ENCODE measurements at regions not wholly inside any gene's neighbourhood (a gene's known extent, or its start where the extent isn't known, plus 50 kb on each side); places are given as distances from the start of the nearest gene placed in this dataset.

DNA sequence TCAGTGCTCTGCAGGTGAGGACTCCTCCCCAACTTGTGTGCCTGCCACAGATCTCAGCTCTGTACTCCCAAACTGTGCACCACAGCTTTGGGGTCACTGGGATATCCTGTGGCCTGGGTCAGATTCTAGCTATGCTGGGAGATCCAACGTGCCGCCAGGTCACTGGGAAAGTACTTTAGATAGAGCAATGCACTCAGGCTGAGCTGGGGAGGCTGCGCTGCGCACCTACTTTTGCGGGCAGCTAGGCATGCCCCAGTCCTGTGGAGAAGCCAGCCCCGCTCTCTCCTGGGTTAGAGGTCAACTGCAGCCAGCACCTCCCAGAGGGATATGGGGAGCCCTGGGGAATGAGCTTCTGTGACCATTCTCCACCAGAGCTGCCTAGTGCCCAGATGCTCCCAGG, 552.1 kb upstream of the CDH9 start:
- Histone ChIP-seq H3K27ac (ENCODE audit: low read length) (no peak overlapping the region), H3K27me3 (ENCODE audit: low read depth, low read length) (no peaks in the 10 kb centered on the region), H3K4me1 (ENCODE audit: control insufficient read depth in 1 of 2, insufficient read depth in 2 of 2, low read length in 2 of 2) (no peaks in the 10 kb centered on the region), H3K4me3 (ENCODE audit: low read depth in 1 of 2, low read length in 2 of 2) (no peak overlapping the region), H3K9me3 (ENCODE audit: control insufficient read depth in 1 of 2, low read length in 2 of 2) (peaks cover 0 to 5% of the 10 kb centered on the region in 2 donors), H3K36me3 (ENCODE audit: control insufficient read depth in 1 of 2, insufficient read depth in 2 of 2, low read length in 2 of 2) (no peaks in the 10 kb centered on the region)

DNA sequence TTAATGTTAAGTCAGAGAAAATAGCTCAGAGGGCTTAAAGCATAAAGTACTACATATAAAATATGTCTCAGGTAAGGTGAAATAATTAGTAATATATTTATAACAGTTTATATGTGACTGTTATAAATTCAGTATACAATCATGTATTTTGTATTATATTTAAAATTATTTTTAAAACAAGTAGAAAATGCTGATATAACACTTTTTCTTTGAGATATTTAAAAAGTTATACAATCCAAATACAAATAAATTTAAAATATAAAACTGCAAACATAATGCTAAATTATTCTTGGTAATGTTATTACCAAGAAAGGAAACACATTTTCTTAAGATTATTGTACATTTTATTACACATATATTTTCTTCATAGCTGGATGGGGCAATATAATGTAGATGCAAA, 539.9 kb upstream of the CDH9 start:
- no peaks in the 10 kb centered on the region for H3K4me1 ChIP-seq (ENCODE audit: control insufficient read depth in 1 of 2, insufficient read depth in 2 of 2, low read length in 2 of 2)
- no peak overlapping the region for H3K27ac ChIP-seq (ENCODE audit: low read length)
- no peaks in the 10 kb centered on the region for H3K36me3 ChIP-seq (ENCODE audit: control insufficient read depth in 1 of 2, insufficient read depth in 2 of 2, low read length in 2 of 2)
- H3K27me3 ChIP-seq (ENCODE audit: low read depth, low read length), result no peaks in the 10 kb centered on the region
- H3K4me3 ChIP-seq (ENCODE audit: low read depth in 1 of 2, low read length in 2 of 2), result no peak overlapping the region
- no peaks in the 10 kb centered on the region for H3K9me3 ChIP-seq (ENCODE audit: control insufficient read depth in 1 of 2, low read length in 2 of 2)

DNA sequence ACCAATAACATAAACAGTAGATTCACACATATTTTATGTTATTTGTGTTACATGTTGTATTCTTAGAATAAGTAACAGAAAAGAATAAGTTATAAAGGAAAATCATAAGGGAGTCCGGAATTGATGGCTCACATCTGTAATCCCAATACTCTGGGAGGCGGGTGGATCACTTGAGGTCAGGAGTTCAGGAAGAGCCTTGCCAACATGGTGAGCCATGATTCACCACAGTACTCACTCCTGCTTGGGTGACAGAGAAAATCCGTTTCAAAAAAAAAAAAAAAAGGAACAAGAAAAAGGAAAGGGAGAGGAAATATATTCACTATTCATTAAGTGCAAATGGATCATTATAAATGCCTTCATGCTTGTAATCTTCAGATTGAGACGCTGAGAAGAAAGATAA, 533.3 kb upstream of the CDH9 start:
- H3K36me3 ChIP-seq (ENCODE audit: control insufficient read depth in 1 of 2, insufficient read depth in 2 of 2, low read length in 2 of 2), result no peaks in the 10 kb centered on the region
- no peaks in the 10 kb centered on the region for H3K4me1 ChIP-seq (ENCODE audit: control insufficient read depth in 1 of 2, insufficient read depth in 2 of 2, low read length in 2 of 2)
- H3K9me3 ChIP-seq (ENCODE audit: control insufficient read depth in 1 of 2, low read length in 2 of 2), result no peaks in the 10 kb centered on the region
- no peaks in the 10 kb centered on the region for H3K27me3 ChIP-seq (ENCODE audit: low read depth, low read length)
- H3K27ac ChIP-seq (ENCODE audit: low read length), result no peak overlapping the region
- H3K4me3 ChIP-seq (ENCODE audit: low read depth in 1 of 2, low read length in 2 of 2), result no peak overlapping the region

DNA sequence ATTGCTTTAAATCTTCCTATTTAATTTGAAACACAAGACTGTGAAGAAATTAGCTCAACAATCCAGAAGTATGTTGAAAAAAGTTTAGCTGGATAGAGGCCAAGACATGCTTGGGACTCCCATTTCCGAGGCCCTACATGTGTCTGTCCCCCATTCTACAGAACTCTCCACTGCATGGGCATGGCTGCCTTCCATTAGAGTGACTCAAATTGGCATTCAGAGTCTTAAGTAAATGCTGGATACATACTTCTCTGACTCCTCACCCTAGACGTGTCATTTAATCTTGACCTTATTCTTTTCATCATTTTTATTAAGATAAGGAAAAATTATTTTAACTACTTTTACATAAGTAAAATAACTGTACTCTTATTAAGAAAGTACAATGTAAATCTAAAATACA, 530.4 kb upstream of the CDH9 start:
- H3K36me3 ChIP-seq (ENCODE audit: control insufficient read depth in 1 of 2, insufficient read depth in 2 of 2, low read length in 2 of 2), result no peaks in the 10 kb centered on the region
- H3K4me3 ChIP-seq (ENCODE audit: low read depth in 1 of 2, low read length in 2 of 2), result no peak overlapping the region
- H3K9me3 ChIP-seq (ENCODE audit: control insufficient read depth in 1 of 2, low read length in 2 of 2), result no peaks in the 10 kb centered on the region
- H3K27ac ChIP-seq (ENCODE audit: low read length), result no peak overlapping the region
- H3K27me3 ChIP-seq (ENCODE audit: low read depth, low read length), result no peaks in the 10 kb centered on the region
- H3K4me1 ChIP-seq (ENCODE audit: control insufficient read depth in 1 of 2, insufficient read depth in 2 of 2, low read length in 2 of 2), result no peaks in the 10 kb centered on the region

DNA sequence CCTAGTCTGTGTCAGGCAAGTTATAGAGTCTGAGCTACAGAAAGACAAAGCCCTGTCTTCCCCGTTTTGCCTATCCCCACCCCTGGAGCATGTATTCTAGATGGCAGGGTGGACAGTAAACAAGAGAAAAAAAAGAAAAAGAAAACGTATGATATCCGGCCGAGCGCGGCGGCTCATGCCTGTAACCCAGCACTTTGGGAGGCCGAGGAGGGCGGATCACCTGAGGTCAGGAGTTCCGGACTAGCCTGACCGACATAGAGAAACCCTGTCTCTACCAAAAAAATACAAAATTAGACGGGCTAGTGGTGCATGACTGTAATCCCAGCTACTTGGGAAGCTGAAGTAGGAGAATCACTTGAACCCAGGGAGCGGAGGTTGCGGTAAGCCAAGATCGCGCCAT, 523.0 kb upstream of the CDH9 start:
- H3K4me3 ChIP-seq (ENCODE audit: low read depth in 1 of 2, low read length in 2 of 2), result no peak overlapping the region
- H3K27ac ChIP-seq (ENCODE audit: low read length), result no peak overlapping the region

DNA sequence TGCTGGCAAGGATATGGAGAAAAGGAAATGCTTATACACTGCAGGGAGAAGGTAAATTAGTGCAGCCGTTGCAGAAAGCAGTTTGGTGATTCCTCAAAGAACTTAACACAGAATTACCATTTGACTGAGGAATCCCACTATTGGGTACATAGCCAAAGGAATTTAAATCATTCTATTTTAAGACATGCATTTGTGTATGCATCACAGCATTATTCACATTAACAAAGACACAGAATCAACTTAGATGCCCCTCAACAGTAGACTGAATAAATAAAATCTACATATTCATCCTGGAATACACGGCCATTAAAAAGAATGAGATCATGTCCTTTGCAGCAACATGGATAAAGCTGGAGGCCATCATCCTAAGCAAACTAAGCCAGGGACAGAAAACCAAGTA, 510.1 kb upstream of the CDH9 start:
- no peaks in the 10 kb centered on the region for H3K4me1 ChIP-seq (ENCODE audit: control insufficient read depth in 1 of 2, insufficient read depth in 2 of 2, low read length in 2 of 2)
- H3K27me3 ChIP-seq (ENCODE audit: low read depth, low read length), result no peaks in the 10 kb centered on the region
- H3K4me3 ChIP-seq (ENCODE audit: low read depth in 1 of 2, low read length in 2 of 2), result no peak overlapping the region
- no peak overlapping the region for H3K27ac ChIP-seq (ENCODE audit: low read length)
- H3K9me3 ChIP-seq (ENCODE audit: control insufficient read depth in 1 of 2, low read length in 2 of 2), result no peaks in the 10 kb centered on the region
- H3K36me3 ChIP-seq (ENCODE audit: control insufficient read depth in 1 of 2, insufficient read depth in 2 of 2, low read length in 2 of 2), result no peaks in the 10 kb centered on the region

More for the DNA sequence above, 523.0 kb upstream of the CDH9 start:
- H3K27me3 ChIP-seq (ENCODE audit: low read depth, low read length), result no peaks in the 10 kb centered on the region
- no peaks in the 10 kb centered on the region for H3K36me3 ChIP-seq (ENCODE audit: control insufficient read depth in 1 of 2, insufficient read depth in 2 of 2, low read length in 2 of 2)
- H3K4me1 ChIP-seq (ENCODE audit: control insufficient read depth in 1 of 2, insufficient read depth in 2 of 2, low read length in 2 of 2), result no peaks in the 10 kb centered on the region
- H3K9me3 ChIP-seq (ENCODE audit: control insufficient read depth in 1 of 2, low read length in 2 of 2), result no peaks in the 10 kb centered on the region

DNA sequence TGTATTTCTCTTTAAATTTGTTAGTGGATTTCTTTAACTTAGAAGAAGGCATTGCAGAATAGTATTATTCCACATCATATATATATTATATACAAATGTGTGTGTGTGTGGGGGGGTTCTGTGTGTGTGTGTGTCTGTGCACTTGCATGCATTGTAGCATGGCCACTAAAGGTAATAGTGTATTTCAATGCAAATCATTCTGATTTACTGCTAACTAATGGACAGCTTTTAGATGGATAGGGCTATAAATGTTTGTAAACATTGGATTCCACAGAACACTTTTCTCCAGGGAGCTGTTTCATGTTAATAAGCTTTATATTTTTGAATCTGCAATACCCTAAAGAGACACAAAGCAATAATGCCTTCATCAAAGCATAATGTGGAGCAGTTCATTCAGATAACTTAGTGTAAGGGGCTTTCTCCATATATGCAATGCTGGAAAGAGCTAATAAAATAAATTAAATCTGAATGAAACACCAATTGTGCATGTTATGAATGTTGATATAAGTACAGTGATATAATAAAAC, 496.7 kb upstream of the CDH9 start:
- Histone ChIP-seq H3K27ac (ENCODE audit: low read length) (no peak overlapping the region), H3K27me3 (ENCODE audit: low read depth, low read length) (no peaks in the 10 kb centered on the region), H3K4me1 (ENCODE audit: control insufficient read depth in 1 of 2, insufficient read depth in 2 of 2, low read length in 2 of 2) (no peaks in the 10 kb centered on the region), H3K9me3 (ENCODE audit: control insufficient read depth in 1 of 2, low read length in 2 of 2) (peaks cover 0 to 5% of the 10 kb centered on the region in 2 donors), H3K4me3 (ENCODE audit: low read depth in 1 of 2, low read length in 2 of 2) (no peak overlapping the region), H3K36me3 (ENCODE audit: control insufficient read depth in 1 of 2, insufficient read depth in 2 of 2, low read length in 2 of 2) (no peaks in the 10 kb centered on the region)

DNA sequence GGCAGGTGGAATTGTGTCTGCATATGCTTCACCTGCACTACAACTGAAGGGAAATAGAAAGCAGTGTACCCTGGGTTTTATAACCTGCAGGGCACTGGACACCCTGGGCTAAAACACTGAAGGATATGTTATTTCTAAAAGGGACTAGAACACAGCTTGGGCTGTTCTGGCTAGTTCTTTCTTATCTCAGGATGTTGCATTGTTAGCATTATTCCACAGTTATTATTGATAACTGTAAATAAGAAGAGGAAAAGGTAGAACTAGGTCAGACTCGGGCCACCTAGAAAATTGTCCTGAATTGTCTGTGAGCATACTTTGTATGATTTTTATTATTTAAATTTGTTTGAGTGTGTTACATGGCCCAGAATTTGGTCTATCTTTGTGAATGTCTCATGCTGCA, 493.9 kb upstream of the CDH9 start:
- no peaks in the 10 kb centered on the region for H3K27me3 ChIP-seq (ENCODE audit: low read depth, low read length)
- H3K4me1 ChIP-seq (ENCODE audit: control insufficient read depth in 1 of 2, insufficient read depth in 2 of 2, low read length in 2 of 2), result no peaks in the 10 kb centered on the region
- no peak overlapping the region for H3K27ac ChIP-seq (ENCODE audit: low read length)
- H3K4me3 ChIP-seq (ENCODE audit: low read depth in 1 of 2, low read length in 2 of 2), result no peak overlapping the region
- H3K9me3 ChIP-seq (ENCODE audit: control insufficient read depth in 1 of 2, low read length in 2 of 2), result peaks cover 0 to 5% of the 10 kb centered on the region in 2 donors
- H3K36me3 ChIP-seq (ENCODE audit: control insufficient read depth in 1 of 2, insufficient read depth in 2 of 2, low read length in 2 of 2), result no peaks in the 10 kb centered on the region

DNA sequence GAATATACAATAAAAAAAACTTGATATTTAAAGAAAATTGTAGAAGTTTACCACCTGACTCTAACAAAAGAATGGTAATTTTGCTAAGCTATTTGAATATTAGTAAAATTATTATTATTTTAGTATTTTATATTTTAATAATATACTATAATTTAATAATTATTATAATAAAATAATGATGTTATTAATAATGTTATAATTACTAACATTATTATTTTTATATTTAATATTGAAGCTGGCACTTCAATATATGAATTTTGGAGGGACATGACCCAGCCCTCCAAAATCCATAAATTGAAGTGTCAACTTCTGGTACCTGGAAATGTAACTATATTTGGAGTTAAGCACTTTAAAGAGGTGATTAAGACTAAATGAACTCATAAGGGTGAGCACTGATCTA, 486.1 kb upstream of the CDH9 start:
- Histone ChIP-seq H3K9me3 (ENCODE audit: control insufficient read depth in 1 of 2, low read length in 2 of 2) (no peaks in the 10 kb centered on the region), H3K4me3 (ENCODE audit: low read depth in 1 of 2, low read length in 2 of 2) (no peak overlapping the region), H3K36me3 (ENCODE audit: control insufficient read depth in 1 of 2, insufficient read depth in 2 of 2, low read length in 2 of 2) (no peaks in the 10 kb centered on the region), H3K27me3 (ENCODE audit: low read depth, low read length) (no peaks in the 10 kb centered on the region), H3K27ac (ENCODE audit: low read length) (no peak overlapping the region), H3K4me1 (ENCODE audit: control insufficient read depth in 1 of 2, insufficient read depth in 2 of 2, low read length in 2 of 2) (no peaks in the 10 kb centered on the region)

DNA sequence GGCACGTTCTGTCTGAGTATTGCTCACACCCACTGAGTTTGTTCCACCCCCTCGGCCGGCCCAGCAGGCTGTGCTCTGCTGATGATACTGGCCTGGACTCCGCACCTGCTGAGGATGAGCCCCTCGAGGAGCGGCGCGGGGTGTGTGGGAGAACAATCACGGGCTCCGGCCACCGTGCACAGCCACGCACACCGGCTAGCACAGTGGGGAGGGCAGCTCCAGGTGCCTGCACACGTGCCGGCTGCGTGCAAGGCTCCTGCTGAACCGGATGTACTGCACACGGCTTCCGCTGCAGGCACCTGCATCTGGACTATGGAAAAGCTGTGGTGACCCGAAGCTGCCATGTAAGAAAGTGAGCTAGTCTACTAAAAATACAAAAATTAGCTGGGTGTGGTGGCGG, 485.2 kb upstream of the CDH9 start:
- H3K27me3 ChIP-seq (ENCODE audit: low read depth, low read length), result no peaks in the 10 kb centered on the region
- H3K4me3 ChIP-seq (ENCODE audit: low read depth in 1 of 2, low read length in 2 of 2), result no peak overlapping the region
- no peak overlapping the region for H3K27ac ChIP-seq (ENCODE audit: low read length)
- no peaks in the 10 kb centered on the region for H3K9me3 ChIP-seq (ENCODE audit: control insufficient read depth in 1 of 2, low read length in 2 of 2)
- H3K36me3 ChIP-seq (ENCODE audit: control insufficient read depth in 1 of 2, insufficient read depth in 2 of 2, low read length in 2 of 2), result no peaks in the 10 kb centered on the region
- no peaks in the 10 kb centered on the region for H3K4me1 ChIP-seq (ENCODE audit: control insufficient read depth in 1 of 2, insufficient read depth in 2 of 2, low read length in 2 of 2)

DNA sequence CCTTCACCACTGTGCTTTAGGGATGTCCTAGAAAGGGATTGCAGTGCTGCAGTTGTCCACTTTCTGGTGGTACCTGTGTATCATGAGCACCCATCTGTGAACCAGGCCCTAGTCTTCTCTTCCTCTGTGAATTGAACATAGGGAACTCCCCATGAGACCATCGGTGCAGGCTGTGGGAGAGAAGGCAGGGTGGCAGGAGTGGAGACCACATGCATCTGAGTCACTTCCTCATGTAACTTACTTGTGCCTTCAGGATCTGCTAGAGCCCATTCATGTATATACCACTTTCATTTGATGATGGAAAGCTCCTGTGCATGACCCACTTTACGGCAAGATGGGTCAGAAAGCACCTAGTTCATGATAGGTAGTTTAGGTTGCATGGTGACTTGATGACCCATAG, 478.1 kb upstream of the CDH9 start:
- Histone ChIP-seq H3K27ac (ENCODE audit: low read length) (no peak overlapping the region), H3K4me1 (ENCODE audit: control insufficient read depth in 1 of 2, insufficient read depth in 2 of 2, low read length in 2 of 2) (no peaks in the 10 kb centered on the region), H3K9me3 (ENCODE audit: control insufficient read depth in 1 of 2, low read length in 2 of 2) (no peaks in the 10 kb centered on the region), H3K36me3 (ENCODE audit: control insufficient read depth in 1 of 2, insufficient read depth in 2 of 2, low read length in 2 of 2) (no peaks in the 10 kb centered on the region), H3K4me3 (ENCODE audit: low read depth in 1 of 2, low read length in 2 of 2) (no peak overlapping the region), H3K27me3 (ENCODE audit: low read depth, low read length) (no peaks in the 10 kb centered on the region)

DNA sequence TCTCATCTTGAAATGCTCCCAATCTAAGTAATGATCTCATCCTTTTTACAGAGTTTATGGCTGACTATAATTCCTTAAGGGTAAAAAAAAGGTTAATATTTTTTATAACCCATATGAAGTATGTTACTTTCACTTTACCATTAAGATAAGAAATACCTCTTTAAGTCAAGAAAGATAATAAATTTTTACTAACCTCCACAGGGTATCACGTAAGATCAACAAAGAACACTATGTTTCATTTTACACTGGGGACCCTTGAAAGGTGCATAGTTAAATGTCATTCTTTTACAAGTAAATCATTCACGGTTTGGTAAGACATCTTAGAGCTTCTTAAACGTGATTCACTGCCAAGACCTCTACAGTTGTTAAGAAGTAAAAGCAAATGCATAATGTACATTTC, 472.7 kb upstream of the CDH9 start:
- no peaks in the 10 kb centered on the region for H3K36me3 ChIP-seq (ENCODE audit: control insufficient read depth in 1 of 2, insufficient read depth in 2 of 2, low read length in 2 of 2)
- no peaks in the 10 kb centered on the region for H3K9me3 ChIP-seq (ENCODE audit: control insufficient read depth in 1 of 2, low read length in 2 of 2)
- H3K27ac ChIP-seq (ENCODE audit: low read length), result no peak overlapping the region
- no peaks in the 10 kb centered on the region for H3K27me3 ChIP-seq (ENCODE audit: low read depth, low read length)
- H3K4me1 ChIP-seq (ENCODE audit: control insufficient read depth in 1 of 2, insufficient read depth in 2 of 2, low read length in 2 of 2), result no peaks in the 10 kb centered on the region
- no peak overlapping the region for H3K4me3 ChIP-seq (ENCODE audit: low read depth in 1 of 2, low read length in 2 of 2)

All from muscle layer of duodenum (tissue), 2 donors.